AG10803 (cell line): ENCODE measurements at regions not wholly inside any gene's neighbourhood (a gene's known extent, or its start where the extent isn't known, plus 50 kb on each side); places are given as distances from the start of the nearest gene placed in this dataset.

ENCODE experiments used
- DNase-seq: peaks from one replicate; pipeline ENCODE4 v3.0.0; 2010; ENCODE audit warnings: low read depth
- H3K4me3 ChIP-seq: 2 replicates; pipeline ENCODE4 v1.5.1; 2011; ENCODE audit warnings: mild to moderate bottlenecking, low read length, control low read depth
- TF ChIP-seq, protein P1 (sequence below): conservative IDR thresholded peaks from 2 replicates; pipeline ENCODE4 v1.5.1; 2011; ENCODE audit warnings: mild to moderate bottlenecking, low read length, control low read depth, inconsistent platforms

DNA sequence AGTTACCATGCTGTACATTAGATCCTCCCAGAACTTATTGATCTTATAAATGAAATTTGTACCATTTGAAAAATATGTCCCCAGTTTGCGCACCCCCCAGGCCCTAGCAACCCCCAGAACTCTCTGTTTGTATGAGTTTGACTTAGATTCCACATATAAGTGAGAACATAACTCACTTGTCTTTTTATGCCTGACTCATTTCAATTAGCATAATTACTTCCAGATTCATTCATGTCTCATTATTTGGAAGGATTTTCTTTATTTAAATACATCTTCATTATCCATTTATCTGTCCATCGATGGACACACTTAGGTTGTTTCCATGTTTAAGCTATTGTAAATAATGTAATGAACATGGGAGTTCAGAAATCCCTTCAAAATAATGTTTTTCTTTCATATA, 705.9 kb downstream of the CCDC85A start:
- DNase-seq, result peak; percentile 24
- H3K4me3 ChIP-seq, result no peak overlapping the region
- TF ChIP-seq, protein P1, sequence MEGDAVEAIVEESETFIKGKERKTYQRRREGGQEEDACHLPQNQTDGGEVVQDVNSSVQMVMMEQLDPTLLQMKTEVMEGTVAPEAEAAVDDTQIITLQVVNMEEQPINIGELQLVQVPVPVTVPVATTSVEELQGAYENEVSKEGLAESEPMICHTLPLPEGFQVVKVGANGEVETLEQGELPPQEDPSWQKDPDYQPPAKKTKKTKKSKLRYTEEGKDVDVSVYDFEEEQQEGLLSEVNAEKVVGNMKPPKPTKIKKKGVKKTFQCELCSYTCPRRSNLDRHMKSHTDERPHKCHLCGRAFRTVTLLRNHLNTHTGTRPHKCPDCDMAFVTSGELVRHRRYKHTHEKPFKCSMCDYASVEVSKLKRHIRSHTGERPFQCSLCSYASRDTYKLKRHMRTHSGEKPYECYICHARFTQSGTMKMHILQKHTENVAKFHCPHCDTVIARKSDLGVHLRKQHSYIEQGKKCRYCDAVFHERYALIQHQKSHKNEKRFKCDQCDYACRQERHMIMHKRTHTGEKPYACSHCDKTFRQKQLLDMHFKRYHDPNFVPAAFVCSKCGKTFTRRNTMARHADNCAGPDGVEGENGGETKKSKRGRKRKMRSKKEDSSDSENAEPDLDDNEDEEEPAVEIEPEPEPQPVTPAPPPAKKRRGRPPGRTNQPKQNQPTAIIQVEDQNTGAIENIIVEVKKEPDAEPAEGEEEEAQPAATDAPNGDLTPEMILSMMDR, result no peak

- DNase-seq, result peak; percentile 46
- TF ChIP-seq, protein P1, result no peak
- H3K4me3 ChIP-seq, result no peak overlapping the region
Observed at GRCh38 chr2:56892382-56892781, 708.6 kb downstream of the CCDC85A start.

- no peak overlapping the region for H3K4me3 ChIP-seq
- peak; percentile 61 for DNase-seq
- TF ChIP-seq, protein P1, result no peak
Observed at GRCh38 chr2:56898986-56899385, 715.2 kb downstream of the CCDC85A start.

- H3K4me3 ChIP-seq, result no peak overlapping the region
- TF ChIP-seq, protein P1, result no peak
- no peak for DNase-seq
Observed at GRCh38 chr2:56912490-56912889, 728.7 kb downstream of the CCDC85A start.

- no peak overlapping the region for H3K4me3 ChIP-seq
- DNase-seq, result no peak
- TF ChIP-seq, protein P1, result no peak
Observed at GRCh38 chr2:56918790-56919189, 735.0 kb downstream of the CCDC85A start.

DNA sequence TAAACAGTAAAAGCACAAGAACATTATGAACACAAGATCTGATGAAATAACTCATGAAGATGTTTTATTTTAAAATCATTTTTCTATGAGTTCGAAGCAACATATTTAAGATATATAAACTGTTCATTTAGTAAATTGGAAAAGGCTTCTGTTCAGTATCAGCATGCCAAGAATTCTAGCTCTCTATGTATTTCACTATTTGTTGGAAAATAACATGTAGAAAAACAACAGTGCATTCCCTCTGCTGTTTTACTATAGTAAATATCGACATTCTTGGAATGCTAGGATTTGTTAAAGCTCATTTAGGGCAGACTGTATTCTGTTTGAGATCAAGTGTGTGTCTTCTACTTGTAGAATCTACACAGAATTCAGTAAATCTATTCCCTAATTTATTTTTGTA, 750.2 kb downstream of the CCDC85A start:
- TF ChIP-seq, protein P1, result no peak
- no peak overlapping the region for H3K4me3 ChIP-seq
- DNase-seq, result no peak

- TF ChIP-seq, protein P1, result no peak
- no peak overlapping the region for H3K4me3 ChIP-seq
- no peak for DNase-seq
Observed at GRCh38 chr2:56934866-56935265, 751.1 kb downstream of the CCDC85A start.
